GM19463 (cell line): ENCODE measurements at regions not wholly inside any gene's neighbourhood (a gene's known extent, or its start where the extent isn't known, plus 50 kb on each side); places are given as distances from the start of the nearest gene placed in this dataset.

ENCODE experiments used
- ATAC-seq: cut with Tn5 transposase; IDR thresholded peaks from one replicate; pipeline ENCODE4 v1.9.1; 2021; ENCODE audit warnings: mild to moderate bottlenecking, moderate library complexity; ENCODE audit not compliant: unreplicated experiment

DNA sequence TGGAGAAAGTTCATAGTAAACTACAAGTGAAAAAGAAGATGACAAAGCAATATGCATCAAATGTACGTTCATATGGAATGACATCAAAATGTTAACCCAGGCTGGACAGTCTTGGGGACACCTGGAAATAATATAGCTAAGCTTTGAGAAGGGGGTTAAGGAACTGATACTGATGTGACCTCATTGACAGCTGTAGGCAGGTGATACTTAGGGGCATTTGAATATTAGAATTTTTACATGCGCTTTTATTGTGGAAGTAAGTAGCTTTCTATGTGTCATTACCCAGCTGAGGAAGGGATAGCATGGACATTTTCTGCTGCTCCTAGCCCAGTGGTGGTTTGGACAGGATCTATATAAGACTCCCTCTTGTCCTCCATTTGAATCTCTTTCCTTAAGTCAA, 299.7 kb downstream of the CWC27 start:
- ATAC-seq = peak; percentile 40

DNA sequence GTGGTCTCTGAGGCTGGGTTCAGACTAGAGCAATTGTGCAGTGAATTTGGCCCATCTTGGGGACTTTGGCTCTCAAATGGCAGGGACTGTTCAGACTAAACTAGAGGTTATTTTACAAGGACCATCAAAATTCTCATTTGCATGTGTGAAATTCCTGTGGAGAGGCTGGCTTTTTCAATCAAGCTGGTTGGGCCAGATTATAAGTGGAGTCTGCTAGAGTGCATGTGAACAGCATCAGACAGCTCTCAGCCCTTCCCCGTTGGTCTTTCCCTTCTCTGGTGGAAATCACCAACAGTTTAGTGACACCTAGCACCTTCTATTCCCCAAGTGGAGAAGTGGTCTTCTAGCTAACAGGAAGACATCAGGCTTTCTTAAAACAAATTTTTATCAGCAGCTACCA, 301.3 kb downstream of the CWC27 start:
- no peak for ATAC-seq

DNA sequence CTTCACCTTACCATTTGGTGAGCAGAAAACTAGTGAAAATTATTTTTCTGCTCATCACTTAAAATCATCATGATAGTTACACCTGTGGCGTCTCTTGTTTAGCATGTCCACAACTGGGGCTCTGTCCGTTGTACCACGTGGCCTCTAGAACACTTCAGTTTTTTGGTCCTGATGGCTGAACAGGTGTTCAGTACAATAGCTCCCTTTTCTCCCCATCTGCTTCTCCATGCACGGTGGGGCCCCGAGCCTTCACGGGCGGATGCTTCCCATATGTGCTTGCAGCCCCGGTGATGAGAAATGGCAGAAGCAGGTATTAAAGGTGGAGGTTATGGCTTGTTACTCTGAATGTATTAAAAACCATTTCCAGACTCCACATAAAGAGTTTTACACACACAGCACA, 304.1 kb downstream of the CWC27 start:
- ATAC-seq = peak; percentile 24

DNA sequence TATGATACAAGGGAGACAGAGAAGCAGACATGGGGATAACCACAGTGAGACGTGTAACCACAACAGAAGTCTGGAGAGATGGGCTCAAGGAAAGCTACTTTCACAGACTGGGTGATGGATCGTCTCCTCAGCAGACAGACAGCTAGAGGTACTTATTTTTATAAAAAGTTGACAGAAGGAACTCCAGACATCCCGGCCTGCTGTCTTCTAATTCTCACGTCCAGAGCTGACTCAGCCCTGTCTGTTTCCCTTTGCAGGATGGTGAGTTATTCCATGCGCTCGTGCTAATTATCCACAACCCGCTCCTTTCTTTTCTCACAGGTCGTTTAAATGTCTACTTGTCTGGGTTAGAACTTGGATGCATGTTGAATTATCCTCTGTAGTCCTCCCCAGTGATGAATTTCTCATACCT, 304.5 kb downstream of the CWC27 start:
- ATAC-seq = no peak

DNA sequence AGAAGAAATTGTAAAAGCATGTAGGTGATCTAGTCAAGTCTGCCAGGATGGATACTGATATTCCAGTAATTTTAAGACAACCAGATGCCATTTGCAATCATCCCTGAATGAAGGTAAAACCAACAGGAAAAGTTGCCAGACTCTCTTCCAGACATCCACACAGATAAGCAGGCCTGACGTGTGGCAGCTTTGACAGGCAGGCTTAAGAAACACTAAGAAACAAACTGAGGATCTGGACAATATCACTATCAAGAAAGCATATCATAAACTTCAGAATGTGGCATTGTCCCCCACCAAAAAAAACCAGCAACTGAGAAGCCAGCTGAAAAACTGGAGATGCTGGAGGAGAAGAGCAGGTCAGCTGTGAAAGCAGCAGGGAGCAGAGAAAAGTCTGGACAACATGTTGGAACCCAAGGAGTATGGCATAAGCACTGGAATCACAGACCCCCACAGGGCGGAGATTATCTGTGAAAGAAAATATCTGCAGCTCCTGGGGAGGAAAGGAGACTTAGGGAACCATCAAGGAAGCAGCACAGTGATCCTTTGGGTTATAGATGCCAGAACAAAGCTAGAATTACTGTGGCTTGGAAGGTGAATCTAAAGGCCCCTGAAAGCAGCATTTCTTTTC, 307.0 kb downstream of the CWC27 start:
- no peak for ATAC-seq

DNA sequence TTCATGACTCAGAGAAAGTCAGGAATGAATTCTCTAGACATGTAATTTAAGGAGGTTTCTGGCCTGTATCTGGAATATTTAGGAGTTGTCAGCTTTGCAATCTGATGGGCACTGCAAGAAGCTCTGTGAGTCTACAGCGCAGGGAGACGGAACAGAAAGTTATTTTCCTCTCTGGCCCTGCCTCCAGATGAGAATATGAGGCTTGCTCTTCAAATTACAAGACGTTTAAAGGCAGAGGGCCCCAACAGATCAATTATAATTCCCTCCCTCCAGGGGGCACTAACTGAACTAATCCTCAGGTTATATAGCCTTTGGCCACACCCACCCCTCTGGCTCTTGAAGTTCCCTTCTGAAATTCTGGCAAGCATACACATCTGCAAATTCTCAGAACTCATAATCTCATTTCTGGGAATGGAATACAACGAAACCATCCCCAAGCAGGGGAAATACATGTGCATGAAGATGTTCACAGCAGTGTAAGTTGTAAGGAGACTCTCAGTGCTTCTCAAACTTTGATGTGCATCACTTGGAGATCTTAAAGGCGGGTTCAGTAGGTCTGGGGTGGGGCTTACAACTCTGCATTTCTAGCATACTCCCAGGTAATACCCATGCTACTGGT, 307.6 kb downstream of the CWC27 start:
- ATAC-seq = peak; percentile 88

DNA sequence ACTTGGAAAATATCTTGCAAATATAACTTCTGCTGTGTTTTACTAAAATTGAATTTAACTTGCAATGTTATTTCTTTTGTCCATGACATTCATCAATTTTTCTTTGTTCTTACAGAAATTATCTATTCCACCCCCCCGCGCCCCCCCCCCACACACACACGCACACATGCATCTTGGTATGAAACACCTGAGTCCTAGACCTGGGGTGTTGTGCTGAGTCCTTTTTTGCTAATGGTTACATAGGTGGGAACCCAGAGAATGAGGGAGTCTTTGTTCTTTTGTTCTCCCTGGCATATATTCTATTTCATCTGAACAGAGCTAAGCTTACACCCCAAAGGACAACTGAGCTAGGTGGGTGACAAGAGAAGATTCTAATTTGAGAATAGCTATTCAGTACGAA, 308.9 kb downstream of the CWC27 start:
- no peak for ATAC-seq

DNA sequence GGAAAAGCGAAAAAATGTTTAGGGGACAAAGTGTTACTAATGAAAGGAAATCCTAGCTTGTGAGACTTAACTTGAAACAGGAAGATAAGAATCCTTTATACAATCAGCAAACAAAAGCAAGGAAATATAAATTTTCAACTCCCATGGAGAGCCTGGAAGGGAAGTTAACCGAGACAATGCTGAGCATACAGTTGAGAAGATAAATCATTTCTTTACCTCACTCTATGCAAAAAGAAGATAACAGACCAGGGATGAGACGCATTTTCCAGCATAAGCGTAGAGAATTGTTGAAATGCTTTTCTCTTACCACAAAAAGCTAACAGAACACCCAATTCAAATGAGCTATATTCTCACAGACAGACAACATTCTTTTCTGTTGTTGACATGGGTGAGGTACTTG, 309.6 kb downstream of the CWC27 start:
- ATAC-seq = no peak

DNA sequence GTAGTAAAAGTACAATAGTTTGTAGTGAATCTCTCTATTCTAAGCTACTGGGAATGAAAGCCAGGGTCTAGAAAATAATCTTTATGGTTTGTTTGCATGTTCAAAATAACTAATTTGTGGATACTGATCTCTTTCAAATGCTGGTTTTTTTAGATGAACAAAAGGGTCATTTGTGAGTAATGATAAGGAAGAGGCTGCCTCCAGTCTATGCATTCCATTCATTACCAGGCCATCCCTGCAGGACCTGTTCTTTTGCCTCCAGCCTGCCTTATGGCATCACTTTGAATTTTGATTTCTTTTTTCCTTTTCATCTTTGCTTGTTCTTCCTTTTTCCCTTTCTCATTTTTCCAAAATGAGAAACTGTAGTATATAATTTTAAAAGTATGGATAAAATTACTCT, 312.3 kb downstream of the CWC27 start:
- ATAC-seq = no peak

DNA sequence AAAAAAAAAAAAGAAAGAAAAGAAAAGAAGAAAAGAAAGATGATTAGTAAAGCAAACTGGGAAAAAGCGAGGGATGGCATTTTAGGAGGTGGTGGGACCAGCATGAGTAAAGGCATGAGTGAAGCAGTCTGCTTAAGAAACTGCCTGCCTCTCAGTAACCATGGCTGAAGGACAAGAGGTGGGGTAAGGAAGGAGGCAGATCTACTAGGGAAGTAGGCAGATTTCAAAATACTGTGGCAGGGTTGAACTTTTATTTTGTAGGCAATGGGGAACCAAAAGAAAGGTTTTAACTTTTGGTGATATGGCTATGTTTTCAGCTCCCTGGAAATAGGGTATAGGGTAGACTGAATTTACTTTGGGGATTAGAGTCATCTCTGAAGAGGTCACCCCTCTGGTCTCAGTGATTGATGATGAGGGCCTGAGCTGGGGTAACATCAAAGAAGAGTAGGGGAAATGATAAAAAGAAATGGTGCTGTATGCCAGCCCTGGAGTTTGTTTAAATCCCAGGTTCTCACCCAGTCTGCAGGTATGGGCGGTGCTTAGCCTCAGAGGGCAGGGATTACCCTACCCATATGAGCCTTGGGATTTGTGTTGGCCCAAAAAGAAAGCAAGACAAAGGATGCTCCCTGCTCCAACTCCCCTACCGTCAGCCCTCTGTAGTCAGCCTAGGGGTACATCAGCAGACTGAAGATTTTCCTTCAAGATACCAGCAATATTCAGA, 316.2 kb downstream of the CWC27 start:
- no peak for ATAC-seq

DNA sequence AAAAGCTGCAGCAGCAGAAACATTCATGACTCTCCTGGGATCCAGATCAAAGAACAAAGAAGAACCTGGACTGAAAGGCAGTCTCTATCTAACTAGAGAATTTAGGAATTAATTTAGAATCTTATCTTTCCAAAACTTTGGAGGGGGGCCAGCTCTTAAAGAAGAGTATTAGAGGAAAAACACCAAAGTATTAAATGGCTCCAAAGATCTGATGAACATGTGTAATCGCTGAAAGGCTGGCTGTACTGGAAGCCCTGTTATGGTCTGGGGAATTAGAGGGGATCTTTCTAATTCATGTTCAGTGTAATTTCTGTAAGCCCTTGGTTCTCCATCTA, 316.8 kb downstream of the CWC27 start:
- no peak for ATAC-seq

DNA sequence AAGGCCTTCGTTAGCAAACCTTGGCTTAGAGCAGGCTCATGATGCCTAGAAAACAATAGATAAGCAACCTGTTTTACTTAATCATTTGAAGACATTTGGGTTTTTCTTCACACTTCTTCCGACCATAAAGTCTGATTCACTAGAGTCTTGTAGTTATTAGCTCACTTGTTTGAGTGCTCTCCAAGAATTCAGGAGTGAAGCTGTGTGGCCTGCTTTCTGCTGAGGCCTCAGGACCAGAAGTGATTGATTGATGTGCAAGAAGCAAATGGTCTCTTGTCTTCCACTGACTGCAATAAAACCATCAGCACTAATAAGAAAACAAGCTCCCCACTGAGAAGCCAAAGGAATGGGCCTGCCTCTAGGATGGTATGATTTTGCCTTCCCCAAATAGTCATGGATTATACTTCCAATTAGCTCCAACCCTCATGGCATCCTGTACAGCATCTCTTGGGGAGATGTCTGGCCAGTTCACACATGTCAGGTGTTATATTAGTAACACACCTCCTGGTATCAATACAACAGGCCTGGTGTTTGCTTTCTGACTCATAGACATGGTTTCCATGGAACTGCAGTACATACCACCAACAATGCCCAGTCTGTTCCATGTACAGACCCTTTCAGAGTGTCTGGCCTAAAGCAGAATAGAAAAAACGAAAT, 317.6 kb downstream of the CWC27 start:
- ATAC-seq = no peak

DNA sequence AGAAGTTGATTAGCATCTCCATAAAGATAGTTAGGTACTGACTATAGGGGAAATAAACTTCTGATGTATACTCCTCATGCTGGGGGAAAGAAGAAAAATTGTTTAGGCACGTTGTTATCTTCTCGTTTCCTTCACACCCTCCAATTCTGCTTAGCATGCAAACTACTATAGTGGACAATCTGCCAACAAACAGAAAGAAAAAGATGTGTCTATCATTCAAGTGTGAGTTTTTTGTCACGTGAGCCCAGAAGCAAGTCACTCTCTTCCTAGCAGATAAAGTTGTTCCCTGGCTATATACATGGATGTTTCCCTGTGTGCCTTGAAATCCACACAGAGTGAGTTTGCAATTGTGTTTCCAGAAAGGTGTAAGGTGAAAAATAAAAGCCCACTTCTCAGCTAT, 318.4 kb downstream of the CWC27 start:
- ATAC-seq = no peak

DNA sequence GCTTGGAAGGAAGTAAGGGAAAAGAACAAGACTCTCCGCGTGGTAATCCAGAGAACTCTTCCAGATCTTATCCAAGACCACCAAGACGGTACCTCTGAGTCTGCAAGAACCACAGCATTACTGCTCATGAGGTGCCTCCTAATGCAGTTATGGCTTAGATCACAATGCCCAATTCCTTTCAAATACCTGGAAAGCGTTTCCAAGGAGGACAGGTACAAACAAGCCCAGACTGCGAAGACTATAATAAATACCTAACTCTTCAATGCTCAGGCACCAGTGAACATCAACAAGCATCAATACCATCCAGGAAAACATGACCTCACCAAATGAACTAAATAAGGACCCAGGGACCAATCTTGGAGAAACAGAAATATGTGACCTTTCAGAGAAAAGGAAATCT, 325.5 kb downstream of the CWC27 start:
- no peak for ATAC-seq

DNA sequence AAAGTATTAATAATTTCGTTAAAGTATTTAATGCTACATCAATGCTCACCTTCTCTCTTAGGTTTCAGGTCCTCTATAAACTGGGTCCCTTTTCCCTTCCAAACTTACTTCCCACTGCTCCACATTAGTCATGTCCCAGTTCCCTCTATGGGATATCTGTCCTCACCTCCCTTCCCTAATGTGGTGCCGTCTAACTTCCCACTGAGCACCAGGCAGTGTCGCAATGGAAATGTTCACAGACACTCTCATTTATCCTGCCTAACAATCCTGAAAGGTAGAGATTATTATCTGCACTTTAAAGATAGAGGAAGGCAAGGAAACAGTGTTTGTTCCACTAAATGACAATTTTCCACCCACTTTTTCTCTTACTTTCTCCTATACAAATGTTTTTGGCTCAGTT, 329.7 kb downstream of the CWC27 start:
- ATAC-seq = no peak
